Inferior parietal cortex (tissue), 1 donor: ENCODE measurements at regions not wholly inside any gene's neighbourhood (a gene's known extent, or its start where the extent isn't known, plus 50 kb on each side); places are given as distances from the start of the nearest gene placed in this dataset.

ENCODE experiments used
- DNase-seq: peaks from one replicate; pipeline ENCODE4 v3.0.0-alpha.2; 2016; ENCODE audit errors: extremely low spot score

DNA sequence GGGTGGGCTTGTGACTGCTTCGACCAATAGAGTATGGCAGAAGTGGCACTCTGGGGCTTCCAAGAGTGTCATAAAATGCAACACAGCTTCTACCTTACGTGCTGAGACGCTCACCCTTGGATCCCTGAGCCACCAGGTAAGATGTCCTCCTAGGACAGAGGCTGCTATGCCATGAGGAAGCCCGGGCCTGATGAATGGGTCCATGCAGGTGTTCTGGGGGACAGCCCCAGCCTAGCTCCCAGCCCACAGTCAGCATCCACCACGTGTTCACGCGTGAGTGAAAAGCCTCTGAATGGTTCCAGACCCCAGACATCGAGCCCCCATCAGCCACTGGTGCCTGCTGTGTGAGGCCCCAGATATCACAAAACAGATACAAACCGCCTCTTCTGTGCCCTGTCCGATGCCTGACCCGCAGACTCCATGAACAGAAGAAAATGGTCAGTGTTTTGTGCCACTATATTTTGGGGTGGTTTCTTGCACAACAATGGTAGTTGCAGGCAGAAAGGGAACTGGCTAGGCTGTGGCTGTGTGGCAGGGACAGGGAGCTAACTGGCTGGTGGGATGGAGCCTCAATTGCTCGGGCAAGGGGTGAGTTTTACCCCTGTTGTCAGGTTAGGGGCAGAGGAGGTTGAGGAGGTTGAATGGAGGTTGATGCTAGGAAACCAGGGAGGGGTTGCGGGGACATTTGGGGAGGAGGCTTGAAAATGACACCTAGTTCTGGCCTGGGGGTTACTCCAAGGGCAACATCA, 92.2 kb downstream of the LINGO1 start:
- DNase-seq = no peak

- no peak for DNase-seq
Observed at GRCh38 chr15:77538793-77539497, 93.8 kb downstream of the LINGO1 start.

DNA sequence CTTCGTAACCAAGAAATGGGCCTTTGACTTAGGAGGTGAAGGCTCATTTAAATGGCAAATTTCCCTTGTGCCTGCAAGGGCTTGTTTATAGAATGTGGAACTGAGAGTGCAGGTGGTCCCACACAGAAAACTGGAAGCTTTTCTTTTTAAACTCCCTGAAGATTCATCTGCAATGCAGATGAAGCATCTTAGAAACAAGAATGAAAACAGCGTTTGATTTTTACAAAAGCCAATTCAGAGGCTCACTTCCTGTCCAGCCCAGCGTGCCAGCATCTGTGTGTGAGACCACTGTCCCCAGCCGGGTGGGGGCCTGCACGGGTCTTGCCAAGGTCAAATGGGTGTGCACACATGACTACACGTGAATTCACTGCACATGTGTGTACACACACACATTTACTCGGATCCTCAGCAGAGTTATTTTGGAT, 94.7 kb downstream of the LINGO1 start:
- peak; percentile 57 for DNase-seq

DNA sequence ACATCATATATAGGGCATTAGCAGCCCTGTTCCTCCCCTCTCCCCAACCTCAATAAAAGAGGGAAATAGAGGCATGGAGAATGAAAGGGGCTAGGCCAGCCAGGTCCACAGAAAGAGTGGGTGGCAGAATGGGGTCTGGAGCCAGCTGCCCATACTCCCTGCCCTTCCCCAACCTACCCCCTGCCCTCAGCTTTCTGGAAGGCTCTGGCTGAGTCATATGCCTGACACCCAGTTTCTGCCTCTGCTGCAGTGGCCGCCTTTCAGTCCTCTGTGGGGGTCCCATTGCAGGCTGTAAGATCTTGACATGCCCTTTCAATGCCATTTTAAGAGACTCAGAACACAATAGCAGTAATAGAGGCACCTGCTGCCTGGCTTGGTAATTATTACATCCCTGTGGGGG, 95.7 kb downstream of the LINGO1 start:
- DNase-seq = no peak

GRCh38 chr15:77535845-77536244, 96.9 kb downstream of the LINGO1 start:
- no peak for DNase-seq
